Retina (tissue), 1 donor: ENCODE measurements at regions not wholly inside any gene's neighbourhood (a gene's known extent, or its start where the extent isn't known, plus 50 kb on each side); places are given as distances from the start of the nearest gene placed in this dataset.
"Not testable (repeated sequence)": the region's sequence is repeated elsewhere in the genome, so short reads cannot be mapped to it uniquely, and the experiment has no call there.

Source experiments
- DNase-seq: peaks from one replicate; pipeline ENCODE4 v3.0.0-alpha.2; 2016

- no peak for DNase-seq
Measured at GRCh38 chr6:28585335-28585734, 59.7 kb downstream of the GPX5 start.

DNA sequence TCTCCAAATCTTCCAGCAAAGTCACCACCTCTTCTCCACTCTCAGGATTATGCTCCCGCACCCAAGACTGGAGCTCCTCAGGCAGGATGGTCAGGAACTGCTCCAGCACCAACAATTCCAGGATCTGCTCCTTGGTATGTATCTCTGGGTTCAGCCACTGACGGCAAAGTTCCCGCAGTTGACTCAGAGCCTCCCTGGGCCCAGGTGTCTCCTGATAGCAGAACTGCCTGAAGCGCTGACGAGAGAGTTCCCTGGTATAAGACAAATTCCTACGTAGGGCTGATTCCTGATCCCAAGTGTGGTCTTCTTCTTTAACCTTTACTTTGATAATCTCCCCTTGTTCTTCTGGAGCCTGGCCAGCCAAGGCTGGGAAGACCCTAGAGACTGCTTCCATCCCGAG lies 60.6 kb downstream of the GPX5 start:
- no peak for DNase-seq

- peak; percentile 93 for DNase-seq
Measured at GRCh38 chr6:28586962-28587745, 61.5 kb downstream of the GPX5 start.

DNA sequence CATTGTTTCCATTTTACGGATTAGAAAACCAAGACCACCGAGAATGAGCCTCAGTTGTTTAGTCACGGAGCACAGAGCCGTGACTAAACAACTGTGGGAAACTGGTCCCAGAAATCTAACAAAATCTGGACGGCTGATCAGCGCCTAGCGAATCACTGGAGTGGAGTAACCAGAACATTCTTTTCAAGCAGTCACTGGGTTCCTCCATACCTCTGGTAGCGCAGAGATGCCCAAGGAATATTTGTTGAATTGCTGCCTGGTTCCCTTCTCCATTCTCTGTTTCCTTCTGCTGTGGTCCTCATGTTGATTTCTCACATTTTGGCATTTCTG lies 62.0 kb downstream of the GPX5 start:
- no peak for DNase-seq

DNA sequence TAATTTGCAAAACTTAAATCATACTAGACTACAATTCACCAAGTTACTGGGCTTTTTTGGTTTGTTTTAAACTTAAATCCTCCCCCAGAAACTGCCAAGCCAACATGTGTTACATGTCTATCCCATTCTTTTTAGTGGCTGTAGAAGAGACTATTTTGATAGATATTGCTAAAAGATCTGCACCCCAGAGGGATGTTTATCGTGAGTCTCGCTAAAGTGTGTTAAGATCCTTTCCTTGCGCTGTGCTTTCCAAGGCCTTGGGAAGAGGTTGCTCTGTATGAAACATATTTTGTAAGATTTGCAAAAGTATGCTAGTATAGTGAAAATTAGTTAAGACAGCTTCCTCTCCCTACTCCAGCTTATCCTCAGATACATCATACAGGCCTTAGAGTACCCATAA lies 63.0 kb downstream of the GPX5 start:
- DNase-seq, result no peak

DNA sequence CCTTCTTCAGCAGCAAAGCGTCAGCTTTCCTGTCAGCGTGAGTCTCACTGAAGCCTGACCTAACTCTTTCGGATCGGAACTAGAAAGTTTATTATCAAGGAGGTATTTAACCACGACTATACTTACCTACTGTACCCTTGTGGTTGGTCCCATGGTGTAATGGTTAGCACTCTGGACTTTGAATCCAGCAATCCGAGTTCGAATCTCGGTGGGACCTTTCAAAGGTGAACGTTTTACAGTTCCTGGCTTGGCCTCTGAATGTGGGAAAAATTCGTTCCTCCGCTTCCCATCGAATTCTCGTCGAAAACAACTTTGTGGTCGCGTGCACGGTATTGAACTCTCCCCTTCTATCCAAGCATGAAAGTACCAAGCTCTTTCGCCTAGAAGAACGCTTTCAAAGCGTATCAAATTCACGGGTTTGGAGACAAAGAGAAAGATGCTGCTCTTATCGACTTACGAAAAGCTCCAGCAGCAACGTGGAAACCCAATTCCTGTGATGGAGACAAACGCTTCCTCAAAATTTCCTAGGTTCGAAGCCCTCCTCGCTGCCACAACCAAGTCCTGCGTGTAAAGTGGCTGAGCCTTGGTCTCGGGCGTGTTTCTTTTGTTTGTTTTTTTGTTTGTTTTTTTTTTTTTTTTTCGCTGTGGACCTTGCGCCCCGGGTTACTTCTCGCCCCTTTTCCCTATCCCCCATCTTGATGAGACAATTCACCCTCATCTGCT lies 63.7 kb downstream of the GPX5 start:
- peak; percentile 92 for DNase-seq

DNA sequence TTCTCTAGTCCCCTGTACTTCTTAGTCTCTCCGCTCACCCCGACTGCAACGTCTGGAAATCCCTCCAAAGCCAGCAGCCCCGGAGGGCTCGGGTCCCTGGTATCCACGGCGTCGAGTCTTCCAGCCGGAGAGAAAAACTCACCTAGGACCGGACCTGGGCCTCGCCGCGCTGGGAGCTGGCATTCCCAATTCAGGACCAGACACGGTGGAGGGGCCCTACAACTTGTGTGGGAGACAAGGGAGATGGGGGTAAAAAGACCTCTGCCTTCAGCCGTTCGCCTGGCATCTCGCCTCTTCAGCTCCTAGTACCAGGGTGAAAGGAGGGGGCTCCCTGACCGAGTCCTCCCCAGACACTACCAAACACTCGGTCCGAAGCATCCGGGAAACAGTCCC lies 64.3 kb downstream of the GPX5 start:
- peak; percentile 83 for DNase-seq

GRCh38 chr6:28597217-28597835 lies 71.6 kb downstream of the GPX5 start:
- DNase-seq, result no peak

DNA sequence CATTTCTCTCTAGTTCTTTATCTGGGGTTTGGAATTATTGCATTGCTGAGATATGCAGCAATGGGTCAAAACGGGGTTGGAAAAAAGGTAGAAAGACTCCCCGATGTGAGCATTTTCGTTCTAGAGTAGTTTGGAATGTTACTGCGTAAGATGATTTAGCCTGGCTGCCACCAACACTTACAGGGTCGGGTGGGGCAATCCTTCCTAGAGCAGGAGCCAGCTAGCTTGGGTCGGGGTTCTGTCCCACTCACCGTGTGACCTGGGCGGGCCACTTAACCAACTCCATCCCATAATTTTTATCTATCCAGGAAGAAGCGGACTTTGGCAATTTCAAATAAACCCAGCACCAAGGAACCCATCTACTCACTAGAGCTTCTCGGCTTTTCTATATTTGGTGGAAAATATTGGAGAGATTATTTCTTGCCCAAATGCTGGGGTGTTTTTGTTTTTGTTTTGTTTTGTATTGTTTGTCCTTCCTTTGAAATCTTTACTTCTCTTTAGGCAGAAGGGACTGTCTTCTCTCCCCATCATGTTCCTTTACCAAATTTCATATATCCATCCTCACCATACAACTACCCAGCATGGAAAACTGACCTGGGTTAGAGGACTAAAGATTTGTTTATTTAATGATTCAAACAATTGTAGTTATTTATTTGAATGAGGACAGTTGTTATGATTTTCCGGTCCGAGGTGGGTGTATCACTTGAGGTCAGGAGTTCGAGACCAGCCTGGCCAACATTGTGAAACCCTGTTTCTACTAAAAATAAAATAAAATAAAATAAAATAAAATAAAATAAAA lies 72.4 kb downstream of the GPX5 start:
- no peak for DNase-seq

GRCh38 chr6:28598757-28599686 lies 73.3 kb downstream of the GPX5 start:
- no peak for DNase-seq

DNA sequence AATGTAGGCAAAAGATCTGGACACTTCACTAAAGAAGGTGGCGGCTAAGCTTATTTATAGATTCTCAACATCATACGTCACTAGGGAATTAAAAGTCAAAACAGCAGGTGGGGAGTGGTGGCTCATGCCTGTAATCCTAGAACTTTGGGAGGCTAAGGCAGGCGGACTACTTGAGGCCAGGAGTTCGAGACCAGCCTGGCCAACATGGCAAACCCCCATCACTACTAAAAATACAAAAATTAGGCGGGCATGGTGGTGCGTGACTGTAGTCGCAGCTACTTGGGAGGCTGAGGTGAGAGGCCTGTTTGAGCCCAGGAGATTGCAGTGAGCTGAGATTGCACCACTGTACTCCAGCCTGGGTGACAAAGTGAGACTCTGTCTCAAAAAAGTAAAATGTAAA lies 74.6 kb downstream of the GPX5 start:
- no peak for DNase-seq

- DNase-seq, result no peak
Measured at GRCh38 chr6:28603891-28604290, 78.2 kb downstream of the GPX5 start.

DNA sequence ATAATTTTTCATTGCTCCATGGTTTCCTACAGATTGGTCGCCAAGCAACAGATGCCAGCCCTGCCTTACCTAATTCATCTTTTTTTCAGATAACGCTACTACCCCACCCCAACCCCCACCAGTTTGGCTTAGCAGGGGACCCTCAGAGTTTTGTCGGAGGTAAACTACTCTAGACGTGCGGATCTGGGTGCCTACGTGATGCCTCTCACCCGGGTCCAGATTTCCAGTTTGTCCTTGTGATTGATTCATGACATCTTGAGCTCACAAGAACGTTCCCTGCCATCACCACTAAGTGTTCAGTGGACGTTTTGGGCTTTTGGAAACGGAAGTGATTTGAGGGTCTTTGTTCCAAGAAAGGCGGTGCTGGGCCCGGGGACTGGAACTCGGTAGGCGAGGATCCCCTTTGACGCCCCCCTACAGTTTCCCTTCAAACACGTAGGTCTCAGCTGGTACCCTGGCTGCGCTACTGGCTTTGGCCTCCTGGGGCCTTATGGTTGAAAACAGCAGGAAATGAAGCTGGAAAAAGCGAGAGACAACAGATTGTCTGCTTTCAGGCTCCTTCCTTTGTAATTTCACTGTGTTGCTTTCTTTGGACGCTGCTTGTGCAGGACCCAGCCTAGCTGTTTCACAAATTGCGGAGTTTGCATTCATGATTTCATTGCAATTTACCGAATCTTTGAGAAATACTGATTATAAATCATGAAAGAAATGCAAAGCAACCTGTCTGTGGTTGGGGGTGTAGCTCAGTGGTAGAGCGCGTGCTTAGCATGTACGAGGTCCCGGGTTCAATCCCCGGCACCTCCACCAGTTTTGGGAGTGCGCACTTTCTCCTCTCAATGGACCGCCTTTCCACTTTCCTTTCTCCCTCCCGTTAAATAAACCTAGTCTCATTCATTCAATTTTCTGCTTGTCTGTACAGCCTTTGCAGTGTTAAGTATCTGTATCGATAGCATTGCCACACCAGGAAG lies 81.0 kb downstream of the GPX5 start:
- peak; percentile 97 for DNase-seq

GRCh38 chr6:28607990-28608389 lies 82.3 kb downstream of the GPX5 start:
- DNase-seq, result no peak

- no peak for DNase-seq
Measured at GRCh38 chr6:28609672-28610071, 84.0 kb downstream of the GPX5 start.

GRCh38 chr6:28615616-28615954 lies 89.9 kb downstream of the GPX5 start:
- DNase-seq, result no peak

- no peak for DNase-seq
Measured at GRCh38 chr6:28615955-28616747, 90.5 kb downstream of the GPX5 start.

- peak; percentile 63 for DNase-seq
Measured at GRCh38 chr6:28618898-28619555, 93.3 kb downstream of the GPX5 start.

DNA sequence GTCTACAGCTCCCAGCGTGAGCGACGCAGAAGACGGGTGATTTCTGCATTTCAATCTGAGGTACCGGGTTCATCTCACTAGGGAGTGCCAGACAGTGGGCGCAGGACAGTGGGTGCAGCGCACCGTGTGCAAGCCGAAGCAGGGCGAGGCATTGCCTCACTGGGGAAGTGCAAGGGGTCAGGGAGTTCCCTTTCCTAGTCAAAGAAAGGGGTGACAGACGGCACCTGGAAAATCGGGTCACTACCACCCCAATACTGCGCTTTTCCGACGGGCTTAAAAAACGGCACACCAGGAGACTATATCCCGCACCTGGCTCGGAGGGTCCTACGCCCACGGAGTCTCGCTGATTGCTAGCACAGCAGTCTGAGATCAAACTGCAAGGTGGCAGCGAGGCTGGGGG lies 95.6 kb downstream of the GPX5 start:
- not testable (repeated sequence) for DNase-seq

- DNase-seq, result not testable (repeated sequence)
Measured at GRCh38 chr6:28623242-28623641, 97.6 kb downstream of the GPX5 start.
